Effector memory CD8-positive, alpha-beta T cell (primary cell): ENCODE measurements at regions not wholly inside any gene's neighbourhood (a gene's known extent, or its start where the extent isn't known, plus 50 kb on each side); places are given as distances from the start of the nearest gene placed in this dataset.

Source experiments
- ATAC-seq: fragments of 150-1000 bp; cut with Tn5 transposase; replicated peaks from 2 replicates; pipeline ENCODE4 v1.10.0; 2021; ENCODE audit warnings: mild to moderate bottlenecking, moderate library complexity
- DNase-seq, 3 experiments: peaks; one replicate each; pipeline ENCODE4 v3.0.0; 2021
- H3K27ac Mint-ChIP-seq, 2 donors: one replicate each; pipeline ENCODE4 v1.8.0; 2022; ENCODE audit warnings: mild to moderate bottlenecking in 2 of 2, mixed read lengths in 2 of 2, moderate library complexity in 2 of 2
- H3K27me3 Mint-ChIP-seq, 2 donors: one replicate each; pipeline ENCODE4 v1.8.0; 2022; ENCODE audit warnings: mixed read lengths in 2 of 2
- H3K36me3 Mint-ChIP-seq: one replicate; pipeline ENCODE4 v1.8.0; 2022; ENCODE audit warnings: mild to moderate bottlenecking, moderate library complexity, mixed read lengths; ENCODE audit not compliant: insufficient read depth
- H3K4me1 Mint-ChIP-seq, 2 donors: one replicate each; pipeline ENCODE4 v1.8.0; 2022; ENCODE audit warnings: low read depth in 2 of 2, mixed read lengths in 2 of 2
- H3K4me3 Mint-ChIP-seq, 2 donors: one replicate each; pipeline ENCODE4 v1.8.0; 2022; ENCODE audit warnings: mild to moderate bottlenecking in 2 of 2, mixed read lengths in 2 of 2, moderate library complexity in 2 of 2
- H3K9me3 Mint-ChIP-seq, 2 donors: one replicate each; pipeline ENCODE4 v1.8.0; 2022; ENCODE audit warnings: mixed read lengths in 2 of 2

GRCh38 chr14:94977016-94977415, 180.3 kb downstream of the DICER1 start:
- Mint-ChIP-seq H3K27ac (no peak overlapping the region), H3K4me1 (peaks cover 0 to 6% of the 10 kb centered on the region in 2 donors), H3K9me3 (no peaks in the 10 kb centered on the region), H3K4me3 (no peak overlapping the region), H3K27me3 (peaks cover 9 to 39% of the 10 kb centered on the region in 2 donors), H3K36me3 (no peaks in the 10 kb centered on the region)
- ATAC-seq = no peak
- DNase-seq = no peak

GRCh38 chr14:94975366-94975765, 182.0 kb downstream of the DICER1 start:
- peaks cover 17 to 50% of the 10 kb centered on the region in 2 donors for H3K27me3 Mint-ChIP-seq
- no peaks in the 10 kb centered on the region for H3K9me3 Mint-ChIP-seq
- no peak overlapping the region for H3K4me3 Mint-ChIP-seq
- ATAC-seq = no peak
- H3K36me3 Mint-ChIP-seq = no peaks in the 10 kb centered on the region
- peaks cover 1 to 6% of the 10 kb centered on the region in 2 donors for H3K4me1 Mint-ChIP-seq
- DNase-seq = no peak
- H3K27ac Mint-ChIP-seq = no peak overlapping the region

- Mint-ChIP-seq H3K9me3 (no peaks in the 10 kb centered on the region), H3K27me3 (peaks cover 17 to 55% of the 10 kb centered on the region in 2 donors), H3K4me1 (peaks cover 1 to 6% of the 10 kb centered on the region in 2 donors), H3K4me3 (no peak overlapping the region), H3K36me3 (no peaks in the 10 kb centered on the region), H3K27ac (no peak overlapping the region)
- ATAC-seq (no peak), DNase-seq (no peak)
Measured at GRCh38 chr14:94974893-94975292, 182.4 kb downstream of the DICER1 start.

GRCh38 chr14:94974422-94974821, 182.9 kb downstream of the DICER1 start:
- peaks cover 17 to 55% of the 10 kb centered on the region in 2 donors for H3K27me3 Mint-ChIP-seq
- H3K36me3 Mint-ChIP-seq = no peaks in the 10 kb centered on the region
- ATAC-seq (no peak), DNase-seq (no peak)
- H3K4me1 Mint-ChIP-seq = peaks cover 1 to 6% of the 10 kb centered on the region in 2 donors
- no peaks in the 10 kb centered on the region for H3K9me3 Mint-ChIP-seq
- no peak overlapping the region for H3K27ac Mint-ChIP-seq
- H3K4me3 Mint-ChIP-seq = no peak overlapping the region

- ATAC-seq (no peak), DNase-seq (no peak)
- Mint-ChIP-seq H3K4me1 (peaks cover 1 to 6% of the 10 kb centered on the region in 2 donors), H3K4me3 (no peak overlapping the region), H3K27ac (no peak overlapping the region), H3K27me3 (peaks cover 27 to 54% of the 10 kb centered on the region in 2 donors), H3K9me3 (no peaks in the 10 kb centered on the region), H3K36me3 (no peaks in the 10 kb centered on the region)
Measured at GRCh38 chr14:94971750-94972149, 185.6 kb downstream of the DICER1 start.

GRCh38 chr14:94970941-94971730, 186.2 kb downstream of the DICER1 start:
- Mint-ChIP-seq H3K4me3 (no peak overlapping the region), H3K4me1 (peaks cover 1 to 6% of the 10 kb centered on the region in 2 donors), H3K27ac (no peak overlapping the region), H3K36me3 (no peaks in the 10 kb centered on the region), H3K9me3 (no peaks in the 10 kb centered on the region), H3K27me3 (peaks cover 27 to 60% of the 10 kb centered on the region in 2 donors)
- DNase-seq = no peak
- ATAC-seq = no peak

- Mint-ChIP-seq H3K27ac (no peak overlapping the region), H3K4me1 (peaks cover 0 to 1% of the 10 kb centered on the region in 2 donors), H3K9me3 (no peaks in the 10 kb centered on the region), H3K27me3 (peaks cover 27 to 58% of the 10 kb centered on the region in 2 donors), H3K4me3 (no peak overlapping the region), H3K36me3 (no peaks in the 10 kb centered on the region)
- no peak for ATAC-seq
- DNase-seq = no peak
Measured at GRCh38 chr14:94969766-94970165, 187.6 kb downstream of the DICER1 start.

- no peak overlapping the region for H3K4me3 Mint-ChIP-seq
- ATAC-seq (no peak), DNase-seq (no peak)
- H3K27ac Mint-ChIP-seq = no peak overlapping the region
- H3K9me3 Mint-ChIP-seq = no peaks in the 10 kb centered on the region
- no peaks in the 10 kb centered on the region for H3K36me3 Mint-ChIP-seq
- peaks cover 23 to 60% of the 10 kb centered on the region in 2 donors for H3K27me3 Mint-ChIP-seq
- peaks cover 0 to 1% of the 10 kb centered on the region in 2 donors for H3K4me1 Mint-ChIP-seq
Measured at GRCh38 chr14:94966868-94967267, 190.5 kb downstream of the DICER1 start.

- no peak overlapping the region for H3K4me3 Mint-ChIP-seq
- H3K27me3 Mint-ChIP-seq = peaks cover 22 to 60% of the 10 kb centered on the region in 2 donors
- no peaks in the 10 kb centered on the region for H3K36me3 Mint-ChIP-seq
- ATAC-seq = no peak
- H3K4me1 Mint-ChIP-seq = peaks cover 0 to 3% of the 10 kb centered on the region in 2 donors
- no peak for DNase-seq
- H3K27ac Mint-ChIP-seq = no peak overlapping the region
- H3K9me3 Mint-ChIP-seq = no peaks in the 10 kb centered on the region
Measured at GRCh38 chr14:94966344-94966743, 191.0 kb downstream of the DICER1 start.

- Mint-ChIP-seq H3K27me3 (peaks cover 23 to 65% of the 10 kb centered on the region in 2 donors), H3K27ac (no peak overlapping the region), H3K4me1 (peaks cover 0 to 3% of the 10 kb centered on the region in 2 donors), H3K4me3 (no peak overlapping the region), H3K36me3 (no peaks in the 10 kb centered on the region), H3K9me3 (no peaks in the 10 kb centered on the region)
- DNase-seq (no peak), ATAC-seq (no peak)
Measured at GRCh38 chr14:94965551-94966313, 191.6 kb downstream of the DICER1 start.

- Mint-ChIP-seq H3K4me1 (peaks cover 0 to 3% of the 10 kb centered on the region in 2 donors), H3K36me3 (no peaks in the 10 kb centered on the region), H3K27me3 (peaks cover 23 to 66% of the 10 kb centered on the region in 2 donors), H3K4me3 (no peak overlapping the region), H3K9me3 (no peaks in the 10 kb centered on the region), H3K27ac (no peak overlapping the region)
- DNase-seq (no peak), ATAC-seq (no peak)
Measured at GRCh38 chr14:94964931-94965330, 192.4 kb downstream of the DICER1 start.

GRCh38 chr14:94964181-94964580, 193.1 kb downstream of the DICER1 start:
- ATAC-seq = no peak
- H3K4me1 Mint-ChIP-seq = peaks cover 0 to 3% of the 10 kb centered on the region in 2 donors

GRCh38 chr14:94963051-94963450, 193.1 kb upstream of the GSC start:
- ATAC-seq = no peak
- Mint-ChIP-seq H3K4me3 (no peak overlapping the region), H3K27ac (no peak overlapping the region), H3K4me1 (peaks cover 0 to 3% of the 10 kb centered on the region in 2 donors), H3K36me3 (no peaks in the 10 kb centered on the region), H3K9me3 (no peaks in the 10 kb centered on the region), H3K27me3 (peaks cover 30 to 79% of the 10 kb centered on the region in 2 donors)
- no peak for DNase-seq

More at GRCh38 chr14:94964181-94964580, 193.1 kb downstream of the DICER1 start:
- peaks cover 27 to 69% of the 10 kb centered on the region in 2 donors for H3K27me3 Mint-ChIP-seq
- H3K27ac Mint-ChIP-seq = no peak overlapping the region
- no peak overlapping the region for H3K4me3 Mint-ChIP-seq
- no peaks in the 10 kb centered on the region for H3K9me3 Mint-ChIP-seq
- DNase-seq = no peak
- no peaks in the 10 kb centered on the region for H3K36me3 Mint-ChIP-seq
